DMS79 treated with DMSO at 0.1 percent for 48 hours (cell line): ENCODE measurements at regions not wholly inside any gene's neighbourhood (a gene's known extent, or its start where the extent isn't known, plus 50 kb on each side); places are given as distances from the start of the nearest gene placed in this dataset.
A peak's percentile ranks its signal among the peaks of the same experiment; 100 is the strongest.

ENCODE experiments used
- DNase-seq: peaks from one replicate; lab custom pipeline; 2025; lab: John Stamatoyannopoulos, UW

DNA sequence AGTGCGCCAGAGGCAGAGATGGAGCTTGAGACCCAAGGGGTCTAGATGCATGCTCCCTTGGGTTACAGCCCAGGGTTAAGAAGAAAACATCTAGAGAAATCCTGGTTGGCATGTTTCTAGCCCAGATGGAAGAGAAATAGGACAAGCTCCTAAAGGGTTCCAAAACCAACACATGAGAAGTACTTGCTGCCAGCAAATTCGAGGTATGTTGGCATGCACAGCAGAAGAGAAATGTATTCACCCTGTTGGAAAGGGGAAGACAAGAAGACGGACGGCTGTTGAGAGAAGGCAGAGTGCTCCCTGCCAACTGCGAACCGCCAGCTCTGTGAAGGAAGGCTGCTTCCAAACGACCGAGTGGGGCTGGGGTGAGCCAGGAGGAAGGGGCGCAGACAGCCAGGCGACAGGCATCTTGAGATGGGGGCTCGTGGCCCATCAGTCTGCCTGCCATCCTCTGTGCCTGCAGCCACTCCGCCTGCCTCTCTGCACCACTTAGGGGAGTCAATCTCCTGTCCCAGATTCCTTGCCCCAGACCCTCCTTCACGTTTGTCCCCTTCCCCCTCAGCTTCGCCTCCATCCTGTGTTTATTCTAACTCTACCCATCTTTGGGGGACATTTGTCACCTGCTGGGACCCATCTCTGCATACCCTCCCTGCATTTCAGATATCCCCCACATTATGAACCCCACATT lies 249.2 kb downstream of the CDC5L start:
- no peak for DNase-seq

DNA sequence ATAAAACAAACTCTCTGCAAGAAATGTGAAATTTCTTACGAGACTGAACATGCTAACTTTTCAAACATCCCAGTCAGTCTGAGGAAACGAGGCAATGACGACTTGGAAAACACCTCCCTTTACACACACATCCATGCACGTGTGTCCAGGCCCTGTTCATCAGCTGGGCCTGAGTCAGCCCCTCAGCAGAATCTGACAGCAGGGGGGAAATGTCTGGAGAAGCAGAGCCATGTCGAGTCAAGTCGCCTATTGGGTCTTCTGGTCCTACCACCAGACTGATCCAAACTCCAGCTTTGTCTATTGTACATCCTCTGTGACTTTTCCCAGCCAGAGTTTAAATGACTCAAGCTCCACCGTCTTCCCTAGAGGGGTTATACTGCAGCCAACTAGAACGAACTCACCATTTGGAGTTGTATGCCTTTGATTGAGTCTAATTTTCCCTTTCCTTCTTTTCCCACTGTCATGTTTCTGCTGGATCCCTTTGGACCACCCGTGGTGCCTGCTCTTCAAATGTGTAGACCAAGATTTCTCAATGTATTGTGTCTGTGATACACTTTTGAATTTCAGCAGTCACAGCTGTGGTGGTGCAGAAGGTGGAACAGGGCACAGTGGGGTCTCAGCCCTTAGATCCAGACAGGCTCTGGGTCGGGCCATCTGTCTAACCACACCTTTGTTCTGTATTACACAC lies 254.0 kb downstream of the CDC5L start:
- DNase-seq: no peak

- no peak for DNase-seq
These were observed 254.8 kb downstream of the CDC5L start for GRCh38 chr6:44642349-44642748.

- peak; percentile 56 for DNase-seq
These were observed 255.5 kb downstream of the CDC5L start for GRCh38 chr6:44642870-44643522.

DNA sequence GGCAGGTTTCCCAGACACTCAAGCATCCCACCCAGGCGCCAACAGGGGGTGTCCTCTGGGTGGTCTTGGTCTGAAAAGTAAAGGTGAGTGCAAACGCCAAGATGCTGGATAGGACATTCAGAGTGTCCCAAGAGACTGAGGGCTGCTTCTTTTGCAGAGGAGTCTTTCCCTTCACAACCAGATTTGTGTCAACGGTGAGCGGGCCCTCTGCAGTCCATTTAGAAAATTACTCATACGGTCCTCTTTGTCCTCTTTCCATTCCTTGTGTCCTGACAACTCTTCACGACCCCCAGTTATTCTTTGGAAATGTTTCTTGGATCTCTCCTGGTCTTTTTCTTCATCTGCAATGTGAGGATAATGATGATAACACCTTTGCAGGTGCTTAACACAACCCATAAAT lies 257.8 kb downstream of the CDC5L start:
- DNase-seq: no peak

GRCh38 chr6:44646355-44646754 lies 258.8 kb downstream of the CDC5L start:
- DNase-seq: no peak

- no peak for DNase-seq
These were observed 262.0 kb downstream of the CDC5L start for GRCh38 chr6:44649365-44650025.

DNA sequence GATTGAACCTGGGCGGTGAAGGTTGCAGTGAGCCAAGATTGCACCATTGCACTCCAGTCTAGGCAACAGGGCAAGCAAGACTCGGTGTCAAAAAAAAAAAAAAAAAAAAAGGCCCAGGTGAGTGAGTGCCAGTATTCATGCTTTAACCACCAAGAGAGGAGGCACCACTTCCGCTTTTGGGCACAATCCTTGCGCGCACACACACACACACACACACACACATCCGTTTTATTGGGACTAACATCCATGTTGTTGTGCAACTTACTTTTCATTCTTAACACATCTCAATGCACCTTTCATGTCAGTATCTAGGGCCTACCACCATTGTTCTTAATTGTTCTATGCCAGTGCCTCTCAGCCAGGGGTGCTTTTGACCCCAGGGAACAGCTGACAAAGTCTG lies 263.0 kb downstream of the CDC5L start:
- no peak for DNase-seq

GRCh38 chr6:44650947-44651346 lies 263.4 kb downstream of the CDC5L start:
- no peak for DNase-seq

- no peak for DNase-seq
These were observed 264.1 kb downstream of the CDC5L start for GRCh38 chr6:44651604-44652003.

- no peak for DNase-seq
These were observed 265.0 kb downstream of the CDC5L start for GRCh38 chr6:44652547-44652946.

DNA sequence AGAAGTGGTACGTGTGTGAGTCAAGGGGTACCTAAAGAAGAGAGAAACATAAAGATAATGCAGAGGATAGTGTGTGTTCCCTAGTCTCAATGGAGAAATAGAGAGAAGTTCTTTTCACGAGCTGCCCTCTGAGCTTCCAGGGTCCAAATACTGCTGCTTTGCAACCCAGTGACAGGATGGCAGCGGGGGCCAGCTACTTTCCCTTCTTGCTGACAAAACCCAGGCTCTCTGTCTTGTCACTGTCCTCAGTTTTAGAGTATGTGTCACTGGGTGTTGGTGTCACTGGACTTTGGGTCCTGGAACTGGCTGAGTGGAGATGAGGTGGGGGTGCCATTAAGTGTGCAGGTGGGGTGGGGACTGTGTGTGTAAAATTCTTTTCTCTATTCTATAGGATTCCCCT lies 265.6 kb downstream of the CDC5L start:
- no peak for DNase-seq

DNA sequence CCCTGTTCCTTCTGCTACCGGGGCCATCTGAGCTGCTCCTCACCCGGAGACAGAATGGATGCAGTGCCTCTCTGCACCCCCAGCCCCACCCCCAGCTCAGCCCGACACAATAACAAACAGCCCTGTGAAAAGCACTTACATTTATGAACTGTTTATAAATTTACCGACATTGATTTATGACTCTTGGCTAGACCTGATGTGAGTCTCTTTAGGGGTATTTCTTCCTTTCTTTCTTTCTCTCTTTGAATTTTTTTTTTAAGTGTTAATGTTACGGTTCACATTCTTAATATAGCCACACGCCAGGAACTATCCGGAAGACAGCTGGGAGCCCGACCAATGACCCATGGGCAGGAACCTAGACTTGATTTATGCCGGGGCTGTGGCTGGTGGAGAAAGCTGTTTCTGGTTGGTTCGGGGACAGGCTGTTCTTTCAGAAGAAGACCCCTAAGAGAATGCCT lies 266.3 kb downstream of the CDC5L start:
- DNase-seq: peak; percentile 39

- DNase-seq: no peak
These were observed 268.2 kb downstream of the CDC5L start for GRCh38 chr6:44655412-44656342.

- peak; percentile 65 for DNase-seq
These were observed 269.2 kb downstream of the CDC5L start for GRCh38 chr6:44656691-44657090.

DNA sequence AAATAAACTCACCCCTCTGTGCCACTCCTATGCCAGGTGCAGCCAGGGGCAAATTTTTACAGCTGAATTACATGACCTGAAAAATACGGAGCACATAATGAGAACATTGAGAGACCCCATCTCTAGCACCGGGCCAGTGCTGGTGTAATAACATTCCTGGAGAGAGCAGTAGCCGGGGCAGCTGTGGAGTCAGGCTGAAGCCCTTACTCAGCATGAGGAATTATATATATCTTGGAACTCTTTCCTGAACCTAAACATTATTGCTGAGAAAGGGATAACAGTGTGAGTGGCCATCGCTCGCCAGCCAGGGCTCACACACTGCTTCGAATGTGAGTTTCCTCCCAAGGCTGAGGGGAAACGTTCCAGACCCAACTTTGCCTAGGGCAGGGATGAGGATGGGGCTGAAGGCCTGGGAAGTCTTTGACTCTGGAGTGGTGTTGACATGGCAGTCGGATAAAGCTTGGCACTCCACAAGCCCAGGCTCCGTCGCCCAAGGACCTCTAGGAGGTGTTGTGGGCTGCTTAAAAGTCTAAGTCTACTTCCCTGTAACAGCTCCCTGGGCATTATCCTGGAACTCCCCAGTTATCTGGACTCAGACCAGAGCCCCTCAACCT lies 269.8 kb downstream of the CDC5L start:
- no peak for DNase-seq

GRCh38 chr6:44658571-44658970 lies 271.1 kb downstream of the CDC5L start:
- no peak for DNase-seq

- no peak for DNase-seq
These were observed 272.2 kb downstream of the CDC5L start for GRCh38 chr6:44659726-44660125.

DNA sequence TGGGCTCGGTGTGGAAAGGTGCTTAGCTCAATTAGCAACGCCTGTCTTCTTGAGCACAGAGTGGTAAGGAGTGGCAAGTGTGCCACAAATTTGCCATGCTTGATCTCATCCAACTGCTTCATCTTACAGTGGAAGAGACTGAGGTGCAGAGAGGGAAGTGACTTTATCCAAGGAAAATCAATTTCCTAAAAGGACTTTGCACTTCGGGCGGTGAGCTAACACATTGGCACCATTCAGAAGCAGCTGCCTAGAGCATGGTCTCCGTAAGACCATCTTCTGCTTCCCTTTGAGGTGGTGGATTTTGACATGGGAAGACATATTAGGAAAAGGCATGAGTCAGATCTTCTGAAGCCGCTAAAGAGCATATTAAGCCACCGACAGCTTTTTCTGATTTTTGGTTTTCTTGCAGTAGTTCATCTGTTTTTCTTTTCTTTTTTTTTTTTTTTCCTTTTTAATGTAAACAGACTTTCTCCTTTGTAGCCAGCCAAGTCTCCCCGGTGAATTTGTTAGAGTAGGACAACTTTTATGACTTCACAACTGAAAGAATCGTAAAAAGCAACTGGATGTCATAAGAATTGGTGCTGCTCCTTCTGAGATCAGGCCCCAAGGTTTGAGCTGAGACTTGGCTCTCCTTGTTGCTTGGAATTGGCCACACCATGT lies 273.2 kb downstream of the CDC5L start:
- peak; percentile 31 for DNase-seq

- peak; percentile 54 for DNase-seq
These were observed 273.9 kb downstream of the CDC5L start for GRCh38 chr6:44661221-44662008.
